ENCODE measurements at regions not wholly inside any gene's neighbourhood (a gene's known extent, or its start where the extent isn't known, plus 50 kb on each side); places are given as distances from the start of the nearest gene placed in this dataset.

- TF ChIP-seq CTCF (IDR thresholded peaks at IDR 0.05; ENCODE audit: poor library complexity), result no peak
- TF ChIP-seq EZH2 (IDR thresholded peaks at IDR 0.05; ENCODE audit: borderline replicate concordance), result no peak
These were observed 252.9 kb downstream of the MAN2A1 start for GRCh38 chr5:109942646-109943045.

All from hepatocyte (in vitro differentiated cells).